Nephron progenitor cell (in vitro differentiated cells): ENCODE measurements at regions not wholly inside any gene's neighbourhood (a gene's known extent, or its start where the extent isn't known, plus 50 kb on each side); places are given as distances from the start of the nearest gene placed in this dataset.

Experiments
- DNase-seq: peaks from one replicate; pipeline ENCODE4 v3.0.0; 2021
- H3K27ac Mint-ChIP-seq: 2 replicates; pipeline ENCODE4 v1.8.0; 2021; ENCODE audit warnings: mild to moderate bottlenecking, moderate library complexity, mixed read lengths
- H3K27me3 Mint-ChIP-seq: 2 replicates; pipeline ENCODE4 v1.8.0; 2021; ENCODE audit warnings: mild to moderate bottlenecking, low read depth, mixed read lengths; ENCODE audit not compliant: poor library complexity
- H3K36me3 Mint-ChIP-seq: 2 replicates; pipeline ENCODE4 v1.8.0; 2021; ENCODE audit warnings: low read depth, mixed read lengths
- H3K4me1 Mint-ChIP-seq: 2 replicates; pipeline ENCODE4 v1.8.0; 2021; ENCODE audit warnings: mixed read lengths
- H3K4me3 Mint-ChIP-seq: 2 replicates; pipeline ENCODE4 v1.8.0; 2021; ENCODE audit warnings: mild to moderate bottlenecking, moderate library complexity, mixed read lengths
- H3K9me3 Mint-ChIP-seq: 2 replicates; pipeline ENCODE4 v1.8.0; 2021; ENCODE audit warnings: mild to moderate bottlenecking, moderate library complexity, mixed read lengths
- CTCF ChIP-seq: fragments of 200-600 bp; sonication (generic); IDR thresholded peaks from 2 replicates; pipeline ENCODE4 v1.5.0; 2021; ENCODE audit warnings: antibody characterized with exemption

- Mint-ChIP-seq H3K9me3 (peaks cover 46% of the 10 kb centered on the region), H3K4me3 (no peak overlapping the region), H3K27ac (no peak overlapping the region), H3K36me3 (peaks cover 30% of the 10 kb centered on the region), H3K27me3 (no peaks in the 10 kb centered on the region), H3K4me1 (peaks cover 9% of the 10 kb centered on the region)
- no peak for TF ChIP-seq CTCF
- no peak for DNase-seq
Measured at GRCh38 chr6:105968603-105969333, 117.4 kb upstream of the PRDM1 start.

- TF ChIP-seq CTCF = no peak
- Mint-ChIP-seq H3K9me3 (peaks cover 39% of the 10 kb centered on the region), H3K27ac (no peak overlapping the region)
Measured at GRCh38 chr6:105967917-105968602, 118.1 kb upstream of the PRDM1 start.

GRCh38 chr6:105966481-105966880 lies 119.7 kb upstream of the PRDM1 start:
- Mint-ChIP-seq H3K4me3 (no peak overlapping the region), H3K36me3 (peaks cover 8% of the 10 kb centered on the region), H3K4me1 (peaks cover 9% of the 10 kb centered on the region), H3K27me3 (no peaks in the 10 kb centered on the region), H3K9me3 (peaks cover 24% of the 10 kb centered on the region), H3K27ac (no peak overlapping the region)
- TF ChIP-seq CTCF = no peak
- no peak for DNase-seq

More at GRCh38 chr6:105967917-105968602, 118.1 kb upstream of the PRDM1 start:
- no peak overlapping the region for H3K4me3 Mint-ChIP-seq
- H3K27me3 Mint-ChIP-seq = no peaks in the 10 kb centered on the region
- H3K36me3 Mint-ChIP-seq = peaks cover 23% of the 10 kb centered on the region
- no peak for DNase-seq
- H3K4me1 Mint-ChIP-seq = peaks cover 9% of the 10 kb centered on the region

- peaks cover 9% of the 10 kb centered on the region for H3K4me1 Mint-ChIP-seq
- peaks cover 10% of the 10 kb centered on the region for H3K9me3 Mint-ChIP-seq
- H3K27ac Mint-ChIP-seq = no peak overlapping the region
Measured at GRCh38 chr6:105964979-105965760, 121.0 kb upstream of the PRDM1 start.

GRCh38 chr6:105954148-105954547 lies 132.0 kb upstream of the PRDM1 start:
- no peaks in the 10 kb centered on the region for H3K36me3 Mint-ChIP-seq
- peaks cover 10% of the 10 kb centered on the region for H3K9me3 Mint-ChIP-seq
- H3K4me1 Mint-ChIP-seq = peaks cover 41% of the 10 kb centered on the region
- DNase-seq = no peak
- no peak overlapping the region for H3K4me3 Mint-ChIP-seq
- no peak overlapping the region for H3K27ac Mint-ChIP-seq
- H3K27me3 Mint-ChIP-seq = peaks cover 3% of the 10 kb centered on the region
- no peak for TF ChIP-seq CTCF

More at GRCh38 chr6:105964979-105965760, 121.0 kb upstream of the PRDM1 start:
- Mint-ChIP-seq H3K4me3 (no peak overlapping the region), H3K27me3 (peaks cover 2% of the 10 kb centered on the region), H3K36me3 (no peaks in the 10 kb centered on the region)
- no peak for TF ChIP-seq CTCF
- DNase-seq = no peak
